GM06990 (cell line): ENCODE measurements at regions not wholly inside any gene's neighbourhood (a gene's known extent, or its start where the extent isn't known, plus 50 kb on each side); places are given as distances from the start of the nearest gene placed in this dataset.

ENCODE experiments used
- DNase-seq: peaks from one replicate; pipeline ENCODE4 v3.0.0-alpha.2; 2011; ENCODE audit not compliant: insufficient read length; ENCODE audit errors: extremely low read depth
- H3K27me3 ChIP-seq: replicated peaks from 2 replicates; pipeline ENCODE4 v1.6.0; 2011; ENCODE audit warnings: low read length; ENCODE audit not compliant: control insufficient read depth, insufficient read depth
- H3K36me3 ChIP-seq: 2 replicates; pipeline ENCODE4 v1.5.1; 2011; ENCODE audit warnings: low read length; ENCODE audit not compliant: control insufficient read depth, insufficient read depth
- H3K4me3 ChIP-seq: replicated peaks from 2 replicates; pipeline ENCODE4 v1.5.1; 2011; ENCODE audit warnings: low read depth, mild to moderate bottlenecking, control low read depth, low read length
- CTCF ChIP-seq: IDR thresholded peaks from 2 replicates; pipeline ENCODE4 v1.5.1; 2011; ENCODE audit warnings: low read length, control low read depth, mild to moderate bottlenecking, inconsistent platforms; ENCODE audit not compliant: insufficient read depth, poor library complexity, severe bottlenecking

- Histone ChIP-seq H3K36me3 (no peaks in the 10 kb centered on the region), H3K4me3 (no peak overlapping the region), H3K27me3 (no peaks in the 10 kb centered on the region)
- no peak for DNase-seq
- TF ChIP-seq CTCF: no peak
Observed at GRCh38 chr2:125701070-125701469, 954.9 kb upstream of the GYPC start.

GRCh38 chr2:125707611-125708010 lies 948.3 kb upstream of the GYPC start:
- Histone ChIP-seq H3K4me3 (no peak overlapping the region), H3K27me3 (no peaks in the 10 kb centered on the region), H3K36me3 (no peaks in the 10 kb centered on the region)
- no peak for TF ChIP-seq CTCF
- no peak for DNase-seq

GRCh38 chr2:125710561-125710960 lies 945.4 kb upstream of the GYPC start:
- DNase-seq: no peak
- Histone ChIP-seq H3K36me3 (no peaks in the 10 kb centered on the region), H3K27me3 (no peaks in the 10 kb centered on the region), H3K4me3 (no peak overlapping the region)
- TF ChIP-seq CTCF: no peak

- no peak for TF ChIP-seq CTCF
- Histone ChIP-seq H3K36me3 (no peaks in the 10 kb centered on the region), H3K4me3 (no peak overlapping the region), H3K27me3 (no peaks in the 10 kb centered on the region)
- DNase-seq: no peak
Observed at GRCh38 chr2:125711075-125711474, 944.9 kb upstream of the GYPC start.

GRCh38 chr2:125713533-125713932 lies 942.4 kb upstream of the GYPC start:
- no peaks in the 10 kb centered on the region for H3K27me3 ChIP-seq

More at GRCh38 chr2:125713533-125713932, 942.4 kb upstream of the GYPC start:
- no peaks in the 10 kb centered on the region for H3K36me3 ChIP-seq
- DNase-seq: no peak
- no peak overlapping the region for H3K4me3 ChIP-seq
- TF ChIP-seq CTCF: no peak
